Brain microvascular endothelial cell (primary cell): ENCODE measurements at regions not wholly inside any gene's neighbourhood (a gene's known extent, or its start where the extent isn't known, plus 50 kb on each side); places are given as distances from the start of the nearest gene placed in this dataset.
"Not testable (repeated sequence)": the region's sequence is repeated elsewhere in the genome, so short reads cannot be mapped to it uniquely, and the experiment has no call there.

Experiments used
- DNase-seq: peaks from one replicate; pipeline ENCODE4 v3.0.0-alpha.2; 2020
- H3K27ac ChIP-seq: fragments of 250-450 bp; sonication (Bioruptor Pico); 2 replicates; pipeline ENCODE4 v1.5.1; 2020; ENCODE audit warnings: mild to moderate bottlenecking, moderate library complexity
- H3K27me3 ChIP-seq: fragments of 250-450 bp; sonication (Bioruptor Pico); replicated peaks from 2 replicates; pipeline ENCODE4 v1.5.1; 2020; ENCODE audit warnings: mild to moderate bottlenecking
- H3K36me3 ChIP-seq: fragments of 250-450 bp; sonication (Bioruptor Pico); replicated peaks from 2 replicates; pipeline ENCODE4 v1.5.1; 2020; ENCODE audit warnings: mild to moderate bottlenecking
- H3K4me3 ChIP-seq: 2 replicates; pipeline ENCODE4 v1.5.1; 2011; ENCODE audit warnings: low read depth, mild to moderate bottlenecking, control low read depth, low read length, moderate library complexity
- CTCF ChIP-seq: IDR thresholded peaks from 2 replicates; pipeline ENCODE4 v1.5.1; 2011; ENCODE audit warnings: low read depth, mild to moderate bottlenecking, moderate library complexity, low read length, control low read depth, inconsistent platforms; ENCODE audit errors: missing control alignments
- in situ Hi-C: cut with HindIII; loops from 2 replicates; pipeline ENCODE4 v1.10.0; 2017; ENCODE audit warnings: low sequenced_read_pairs, low pct_ligation_motif_present

DNA sequence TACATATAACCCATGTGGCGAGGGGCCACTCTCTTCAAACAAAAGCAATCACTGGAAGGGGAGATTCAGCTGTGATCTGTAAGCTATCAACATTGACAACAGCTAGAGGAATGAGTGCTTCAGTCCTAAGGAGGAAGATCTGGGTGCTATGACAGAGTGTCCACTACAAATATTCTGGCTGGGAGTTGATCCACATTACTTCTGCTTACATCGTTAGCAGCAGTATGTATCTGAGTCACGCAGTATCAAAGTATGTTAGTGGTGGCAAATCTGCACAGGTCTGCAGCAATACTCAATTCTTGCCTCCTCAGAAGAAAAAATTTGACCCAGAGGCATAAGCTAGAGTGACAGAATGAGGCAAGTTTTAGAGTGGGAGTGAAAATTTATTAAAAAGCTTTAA is 267.0 kb downstream of the PTH2R start:
- Histone ChIP-seq H3K4me3 (no peak overlapping the region), H3K27ac (no peak overlapping the region), H3K36me3 (no peaks in the 10 kb centered on the region), H3K27me3 (no peaks in the 10 kb centered on the region)
- DNase-seq, result no peak
- in situ Hi-C loops, result no loop called here
- no peak for TF ChIP-seq CTCF

- no peak for TF ChIP-seq CTCF
- no peak overlapping the region for H3K27ac ChIP-seq
- DNase-seq, result no peak
- in situ Hi-C loops, result no loop called here
- no peaks in the 10 kb centered on the region for H3K36me3 ChIP-seq
- H3K27me3 ChIP-seq, result no peaks in the 10 kb centered on the region
- H3K4me3 ChIP-seq, result no peak overlapping the region
Measured at GRCh38 chr2:208674919-208675318, 268.3 kb downstream of the PTH2R start.

DNA sequence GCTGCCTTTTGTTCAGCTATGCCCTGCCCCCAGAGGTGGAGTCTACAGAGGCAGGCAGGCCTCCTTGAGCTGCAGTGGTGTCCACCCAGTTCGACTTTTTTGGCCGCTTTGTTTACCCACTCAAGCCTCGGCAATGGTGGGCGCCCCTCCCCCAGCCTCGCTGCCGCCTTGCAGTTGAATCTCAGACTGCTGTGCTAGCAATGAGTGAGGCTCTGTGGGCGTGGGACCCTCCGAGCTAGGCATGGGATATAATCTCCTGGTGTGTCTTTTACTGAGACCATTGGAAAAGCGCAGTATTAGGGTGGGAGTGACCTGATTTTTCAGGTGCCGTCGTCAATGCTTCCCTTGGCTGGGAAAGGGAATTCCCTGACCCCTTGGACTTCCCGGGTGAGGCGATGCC is 279.3 kb downstream of the PTH2R start:
- in situ Hi-C loops, H3K27me3 ChIP-seq, DNase-seq, H3K4me3 ChIP-seq, H3K36me3 ChIP-seq, H3K27ac ChIP-seq: not testable (repeated sequence)

- no peak overlapping the region for H3K4me3 ChIP-seq
- DNase-seq, result no peak
- H3K36me3 ChIP-seq, result no peaks in the 10 kb centered on the region
- TF ChIP-seq CTCF, result no peak
- in situ Hi-C loops, result no loop called here
- H3K27me3 ChIP-seq, result no peaks in the 10 kb centered on the region
- H3K27ac ChIP-seq, result no peak overlapping the region
Measured at GRCh38 chr2:208686665-208687064, 280.1 kb downstream of the PTH2R start.

GRCh38 chr2:208687720-208688119 is 281.1 kb downstream of the PTH2R start:
- H3K27ac ChIP-seq, DNase-seq, H3K4me3 ChIP-seq, H3K36me3 ChIP-seq, in situ Hi-C loops, H3K27me3 ChIP-seq: not testable (repeated sequence)

DNA sequence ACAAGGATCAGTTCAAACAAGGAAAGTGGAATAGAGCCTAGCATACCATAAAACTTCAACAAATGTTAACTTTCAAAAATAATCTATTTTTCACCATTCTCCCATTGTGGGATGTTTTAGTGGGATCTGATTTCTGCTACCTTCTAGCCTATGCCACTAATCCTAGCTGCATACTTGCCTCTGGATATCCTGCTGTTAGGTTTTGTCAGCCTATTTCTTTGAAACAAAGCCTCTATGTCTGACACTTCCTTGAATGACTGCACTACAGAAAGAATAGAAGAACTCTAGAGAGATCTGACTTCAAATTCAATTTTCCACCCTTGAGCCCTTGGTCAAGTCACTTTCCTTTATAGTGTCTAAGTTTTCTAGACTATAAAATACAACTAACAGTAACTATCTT is 291.5 kb downstream of the PTH2R start:
- TF ChIP-seq CTCF, result no peak
- DNase-seq, result no peak
- Histone ChIP-seq H3K27ac (no peak overlapping the region), H3K36me3 (no peaks in the 10 kb centered on the region), H3K4me3 (no peak overlapping the region), H3K27me3 (no peaks in the 10 kb centered on the region)
- in situ Hi-C loops, result no loop called here

DNA sequence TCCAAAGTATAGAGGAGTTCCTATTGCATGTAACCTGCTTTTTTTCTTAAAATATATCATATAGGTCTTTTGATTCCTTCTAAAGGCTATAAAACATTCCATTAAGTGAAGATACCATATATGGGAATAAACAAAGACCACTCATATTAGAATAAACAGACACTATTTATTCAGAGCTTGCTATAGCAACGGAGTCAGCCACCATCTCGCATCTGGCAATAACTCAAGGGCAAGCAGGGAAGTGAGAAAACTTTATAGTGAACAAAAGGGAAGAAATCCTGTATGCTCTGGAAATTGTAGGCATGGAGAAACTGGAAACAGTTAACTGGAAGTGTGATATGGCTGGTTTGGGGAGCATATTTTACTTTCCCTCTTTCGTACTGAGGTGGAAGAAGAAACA is 301.9 kb downstream of the PTH2R start:
- in situ Hi-C loops, result no loop called here
- H3K27me3 ChIP-seq, result no peaks in the 10 kb centered on the region
- no peak overlapping the region for H3K4me3 ChIP-seq
- TF ChIP-seq CTCF, result no peak
- no peaks in the 10 kb centered on the region for H3K36me3 ChIP-seq
- DNase-seq, result no peak
- H3K27ac ChIP-seq, result no peak overlapping the region
